Pancreas (tissue), 10 donors: ENCODE measurements at regions not wholly inside any gene's neighbourhood (a gene's known extent, or its start where the extent isn't known, plus 50 kb on each side); places are given as distances from the start of the nearest gene placed in this dataset.

Source experiments
- ATAC-seq, 4 donors: fragments of 200-7000 bp; cut with Tn5 transposase; one replicate each; pipeline versions ENCODE4 v1.8.0 to v1.9.1; 2020; ENCODE audit warnings: mild to moderate bottlenecking in 4 of 4, moderate library complexity in 4 of 4
- DNase-seq, 6 donors: peaks; one replicate each; pipeline ENCODE4 v3.0.0-alpha.2; 2020
- FAIRE-seq: peaks from 2 replicates; lab custom pipeline; 2012; peaks lifted over from hg19 to GRCh38; lab: Jason Lieb, UNC
- H3K27ac ChIP-seq, 4 donors: fragments of 200-600 bp; sonication (generic); 1 replicate in 3 of 4; 2 replicates in 1 of 4; pipeline versions ENCODE4 v1.5.0 to v1.8.0; 2020
- H3K27me3 ChIP-seq, 4 donors: fragments of 200-600 bp; one replicate each; pipeline ENCODE4 v1.8.0; 2021
- H3K36me3 ChIP-seq, 3 donors: fragments of 200-600 bp; sonication (generic) in 1 of 3; one replicate each; pipeline versions ENCODE4 v1.5.0 to v1.8.0; 2020 to 2021
- H3K4me1 ChIP-seq, 3 donors: fragments of 200-600 bp; one replicate each; pipeline ENCODE4 v1.8.0; 2021
- H3K4me3 ChIP-seq, 4 donors: fragments of 200-600 bp; sonication (generic) in 2 of 4; one replicate each; pipeline versions ENCODE4 v1.5.0 to v1.8.0; 2020 to 2021
- H3K9me3 ChIP-seq, 4 donors: fragments of 200-600 bp; one replicate each; pipeline ENCODE4 v1.8.0; 2021
- CTCF ChIP-seq, 4 donors: fragments of 200-600 bp; sonication (generic) in 3 of 4; IDR thresholded peaks; one replicate each; pipeline versions ENCODE4 v1.5.0 to v1.8.0; 2021; ENCODE audit warnings: antibody characterized with exemption in 4 of 4
- WGBS, 2 donors: extraction: QIAGEN DNeasy Blood & Tissue Kit; methylation state at CpG; one replicate each; pipeline ENCODE4 v1.1.7; 2013; 5-methylcytosine and 5-hydroxymethylcytosine counted together
- intact Hi-C, 3 donors: fragments of 100-400 bp; cut with DNase I; formaldehyde crosslinking; loops; one replicate each; pipeline versions ENCODE4 v1.11.1 to v1.14.2; 2022
- donor health status: healthy with polysubstance abuse.
- donor health status: DM: no; HTN: no; CAD: no; lungs with moderate emphysema.
- donor health status: DM: no; HTN: no; CAD: no.
- donor health status: control.
- donor health status: control.
- donor health status: Bipolar disorder and iron deficiency.
- donor health status: DM: yes; HTN: yes; CAD: no.
- donor health status: DM: no; HTN: no; CAD: no.
- donor health status: DM: no; HTN: no; CAD: no.
- donor health status: DM: yes; HTN: yes; CAD: no.

- Histone ChIP-seq H3K27me3 (no peaks in the 10 kb centered on the region), H3K27ac (no peak overlapping the region), H3K36me3 (no peaks in the 10 kb centered on the region), H3K4me3 (no peak overlapping the region), H3K4me1 (peaks cover 0 to 12% (median 0%) of the 10 kb centered on the region in 3 donors), H3K9me3 (no peaks in the 10 kb centered on the region)
- DNase-seq (no peak), ATAC-seq (peak; percentile 9 to 41 (median 39)), FAIRE-seq (no peak)
- 12 to 15% methylated on average over 2 of the region's 2 CpGs for WGBS, 2 donors
- intact Hi-C loops = no loop called here
- TF ChIP-seq CTCF (IDR thresholded peaks at IDR 0.05) = no peak
Measured at GRCh38 chr2:147294825-147295392, 549.9 kb upstream of the ACVR2A start.

GRCh38 chr2:147293991-147294824 is 550.6 kb upstream of the ACVR2A start:
- no peak for TF ChIP-seq CTCF (IDR thresholded peaks at IDR 0.05)
- Histone ChIP-seq H3K36me3 (no peaks in the 10 kb centered on the region), H3K27me3 (no peaks in the 10 kb centered on the region), H3K27ac (no peak overlapping the region), H3K4me1 (peaks cover 0 to 12% (median 0%) of the 10 kb centered on the region in 3 donors), H3K4me3 (no peak overlapping the region), H3K9me3 (no peaks in the 10 kb centered on the region)
- 77 to 82% methylated on average over 4 of the region's 4 CpGs for WGBS, 2 donors
- DNase-seq = no peak
- ATAC-seq = peak; percentile 75 to 85 (median 80)
- no peak for FAIRE-seq
- intact Hi-C loops = no loop called here

GRCh38 chr2:147288131-147288530 is 556.7 kb upstream of the ACVR2A start:
- DNase-seq = no peak
- Histone ChIP-seq H3K4me3 (no peak overlapping the region), H3K36me3 (no peaks in the 10 kb centered on the region), H3K27me3 (no peaks in the 10 kb centered on the region), H3K4me1 (no peaks in the 10 kb centered on the region), H3K9me3 (no peaks in the 10 kb centered on the region), H3K27ac (no peak overlapping the region)
- intact Hi-C loops = no loop called here
- ATAC-seq = no peak
- FAIRE-seq = no peak
- TF ChIP-seq CTCF (IDR thresholded peaks at IDR 0.05) = no peak

- 86 to 89% methylated on average over 6 of the region's 6 CpGs for WGBS, 2 donors
- no peaks in the 10 kb centered on the region for H3K36me3 ChIP-seq
- ATAC-seq (no peak), DNase-seq (no peak), FAIRE-seq (no peak)
- no peak for TF ChIP-seq CTCF (IDR thresholded peaks at IDR 0.05)
- H3K9me3 ChIP-seq = no peaks in the 10 kb centered on the region
- intact Hi-C loops = no loop called here
- H3K4me3 ChIP-seq = no peak overlapping the region
- H3K4me1 ChIP-seq = no peaks in the 10 kb centered on the region
- H3K27ac ChIP-seq = no peak overlapping the region
- no peaks in the 10 kb centered on the region for H3K27me3 ChIP-seq
Measured at GRCh38 chr2:147275943-147276342, 568.9 kb upstream of the ACVR2A start.

- no peak overlapping the region for H3K4me3 ChIP-seq
- no peaks in the 10 kb centered on the region for H3K9me3 ChIP-seq
- DNase-seq = no peak
- intact Hi-C loops = no loop called here
- H3K4me1 ChIP-seq = no peaks in the 10 kb centered on the region
- no peak overlapping the region for H3K27ac ChIP-seq
- no peak for ATAC-seq
- 94% methylated on average over 1 of the region's 1 CpG for WGBS, 2 donors
- no peaks in the 10 kb centered on the region for H3K27me3 ChIP-seq
- no peak for TF ChIP-seq CTCF (IDR thresholded peaks at IDR 0.05)
- H3K36me3 ChIP-seq = no peaks in the 10 kb centered on the region
- FAIRE-seq = no peak
Measured at GRCh38 chr2:147273628-147274027, 571.2 kb upstream of the ACVR2A start.
